SK-N-SH treated with all-trans-retinoic acid at 6 μM for 48 hours (cell line): ENCODE measurements at regions not wholly inside any gene's neighbourhood (a gene's known extent, or its start where the extent isn't known, plus 50 kb on each side); places are given as distances from the start of the nearest gene placed in this dataset.
"Not testable (repeated sequence)": the region's sequence is repeated elsewhere in the genome, so short reads cannot be mapped to it uniquely, and the experiment has no call there.

Experiments
- PPARA ChIP-seq: fragments of 250-450 bp; sonication (Bioruptor Pico); IDR thresholded peaks from 2 replicates; pipeline ENCODE4 v1.5.0; 2020; ENCODE audit warnings: mild to moderate bottlenecking, borderline replicate concordance
- ZC3H10 ChIP-seq: fragments of 250-450 bp; sonication (Bioruptor Pico); IDR thresholded peaks from 2 replicates; pipeline ENCODE4 v1.5.1; 2021; ENCODE audit warnings: mild to moderate bottlenecking, moderate library complexity
- TF ChIP-seq, protein P1 (sequence below): fragments of 250-450 bp; sonication (Bioruptor Pico); IDR thresholded peaks from 2 replicates; pipeline ENCODE4 v1.5.1; 2020; ENCODE audit warnings: low read depth, mild to moderate bottlenecking, moderate library complexity

GRCh38 chr4:30215973-30216372 is 504.2 kb upstream of the PCDH7 start:
- TF ChIP-seq ZC3H10, PPARA: not testable (repeated sequence)
- TF ChIP-seq, protein P1, sequence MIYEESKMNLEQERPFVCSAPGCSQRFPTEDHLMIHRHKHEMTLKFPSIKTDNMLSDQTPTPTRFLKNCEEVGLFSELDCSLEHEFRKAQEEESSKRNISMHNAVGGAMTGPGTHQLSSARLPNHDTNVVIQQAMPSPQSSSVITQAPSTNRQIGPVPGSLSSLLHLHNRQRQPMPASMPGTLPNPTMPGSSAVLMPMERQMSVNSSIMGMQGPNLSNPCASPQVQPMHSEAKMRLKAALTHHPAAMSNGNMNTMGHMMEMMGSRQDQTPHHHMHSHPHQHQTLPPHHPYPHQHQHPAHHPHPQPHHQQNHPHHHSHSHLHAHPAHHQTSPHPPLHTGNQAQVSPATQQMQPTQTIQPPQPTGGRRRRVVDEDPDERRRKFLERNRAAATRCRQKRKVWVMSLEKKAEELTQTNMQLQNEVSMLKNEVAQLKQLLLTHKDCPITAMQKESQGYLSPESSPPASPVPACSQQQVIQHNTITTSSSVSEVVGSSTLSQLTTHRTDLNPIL (CRISPR knock-in tag) = not testable (repeated sequence)
